ENCODE measurements at regions not wholly inside any gene's neighbourhood (a gene's known extent, or its start where the extent isn't known, plus 50 kb on each side); places are given as distances from the start of the nearest gene placed in this dataset.

DNA sequence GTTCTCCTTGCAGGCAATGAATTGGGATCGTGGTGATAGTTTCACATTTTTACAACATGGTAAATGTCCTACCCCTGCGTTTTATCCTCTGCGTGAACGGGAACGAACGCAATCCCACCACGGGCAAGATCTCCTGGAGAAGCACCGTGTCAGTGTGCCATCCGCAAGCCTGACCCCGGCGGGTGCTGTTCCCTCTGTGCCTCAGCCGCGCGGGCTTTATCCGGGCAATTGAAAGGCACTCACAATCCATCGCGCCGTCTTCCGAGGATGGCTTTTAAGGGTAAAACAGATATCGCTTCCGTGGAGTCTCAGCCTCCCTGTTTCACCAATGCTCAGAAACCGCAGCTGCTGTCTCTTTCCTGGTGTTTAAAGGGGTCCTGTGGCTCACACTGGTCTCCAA lies 1387.5 kb downstream of the BRD1 start:
- TF ChIP-seq, protein P1, sequence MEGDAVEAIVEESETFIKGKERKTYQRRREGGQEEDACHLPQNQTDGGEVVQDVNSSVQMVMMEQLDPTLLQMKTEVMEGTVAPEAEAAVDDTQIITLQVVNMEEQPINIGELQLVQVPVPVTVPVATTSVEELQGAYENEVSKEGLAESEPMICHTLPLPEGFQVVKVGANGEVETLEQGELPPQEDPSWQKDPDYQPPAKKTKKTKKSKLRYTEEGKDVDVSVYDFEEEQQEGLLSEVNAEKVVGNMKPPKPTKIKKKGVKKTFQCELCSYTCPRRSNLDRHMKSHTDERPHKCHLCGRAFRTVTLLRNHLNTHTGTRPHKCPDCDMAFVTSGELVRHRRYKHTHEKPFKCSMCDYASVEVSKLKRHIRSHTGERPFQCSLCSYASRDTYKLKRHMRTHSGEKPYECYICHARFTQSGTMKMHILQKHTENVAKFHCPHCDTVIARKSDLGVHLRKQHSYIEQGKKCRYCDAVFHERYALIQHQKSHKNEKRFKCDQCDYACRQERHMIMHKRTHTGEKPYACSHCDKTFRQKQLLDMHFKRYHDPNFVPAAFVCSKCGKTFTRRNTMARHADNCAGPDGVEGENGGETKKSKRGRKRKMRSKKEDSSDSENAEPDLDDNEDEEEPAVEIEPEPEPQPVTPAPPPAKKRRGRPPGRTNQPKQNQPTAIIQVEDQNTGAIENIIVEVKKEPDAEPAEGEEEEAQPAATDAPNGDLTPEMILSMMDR (conservative IDR thresholded peaks at IDR 0.05; ENCODE audit: low read length) = no peak
- no peak for TF ChIP-seq EZH2phosphoT487 (IDR thresholded peaks at IDR 0.05; ENCODE audit: borderline replicate concordance)
